Esophagus muscularis mucosa (tissue), 4 donors: ENCODE measurements at regions not wholly inside any gene's neighbourhood (a gene's known extent, or its start where the extent isn't known, plus 50 kb on each side); places are given as distances from the start of the nearest gene placed in this dataset.

Experiments
- DNase-seq: peaks from one replicate; pipeline ENCODE4 v3.0.0-alpha.2; 2017; ENCODE audit errors: extremely low spot score
- H3K27ac ChIP-seq, 4 donors: fragments of 200-600 bp; sonication (generic); replicated peaks in 1 of 4; 1 replicate in 3 of 4; 2 replicates in 1 of 4; pipeline ENCODE4 v1.5.1; 2016 to 2019; ENCODE audit warnings: mild to moderate bottlenecking in 1 of 4
- H3K27me3 ChIP-seq, 4 donors: fragments of 200-600 bp; sonication (generic); one replicate each; pipeline versions ENCODE4 v1.5.1 to v1.6.0; 2016 to 2019
- H3K36me3 ChIP-seq, 4 donors: fragments of 200-600 bp; sonication (generic); one replicate each; pipeline ENCODE4 v1.5.1; 2016 to 2019
- H3K4me1 ChIP-seq, 4 donors: fragments of 200-600 bp; sonication (generic); one replicate each; pipeline ENCODE4 v1.5.1; 2016 to 2019
- H3K4me3 ChIP-seq, 4 donors: fragments of 200-600 bp; sonication (generic); 1 replicate in 2 of 4; 2 replicates in 2 of 4; pipeline ENCODE4 v1.5.1; 2016 to 2019; ENCODE audit warnings: mild to moderate bottlenecking in 4 of 4, moderate library complexity in 1 of 4
- H3K9me3 ChIP-seq, 4 donors: fragments of 200-600 bp; sonication (generic); 1 replicate in 3 of 4; 2 replicates in 1 of 4; pipeline ENCODE4 v1.5.1; 2016 to 2019
- EP300 ChIP-seq: sonication (generic); formaldehyde crosslinking; IDR thresholded peaks from one replicate; pipeline ENCODE4 v1.6.1; 2017; ENCODE audit warnings: antibody characterized with exemption
- POLR2A ChIP-seq: fragments of 450-650 bp; IDR thresholded peaks from one replicate; pipeline ENCODE4 v1.6.1; 2017; ENCODE audit warnings: antibody characterized with exemption, moderate library complexity, mild to moderate bottlenecking, low read depth
- POLR2AphosphoS5 ChIP-seq, 2 donors: sonication (generic); formaldehyde crosslinking; IDR thresholded peaks; one replicate each; pipeline ENCODE4 v1.6.1; 2017; ENCODE audit warnings: antibody characterized with exemption in 2 of 2
- WGBS: methylation state at CpG from one replicate; pipeline ENCODE4 v1.1.5; 2018; 5-methylcytosine and 5-hydroxymethylcytosine counted together
- intact Hi-C: fragments of 100-400 bp; cut with DNase I; formaldehyde crosslinking; loops from one replicate; pipeline ENCODE4 v1.15.1; 2023
- TF ChIP-seq, protein P1 (sequence below), 3 experiments: fragments of 200-600 bp in 2 of 3; fragments of 450-650 bp in 1 of 3; sonication (generic) in 2 of 3; IDR thresholded peaks; one replicate each; pipeline ENCODE4 v1.5.1; 2017 to 2019; ENCODE audit warnings: antibody characterized with exemption in 3 of 3, mild to moderate bottlenecking in 2 of 3, moderate library complexity in 1 of 3

DNA sequence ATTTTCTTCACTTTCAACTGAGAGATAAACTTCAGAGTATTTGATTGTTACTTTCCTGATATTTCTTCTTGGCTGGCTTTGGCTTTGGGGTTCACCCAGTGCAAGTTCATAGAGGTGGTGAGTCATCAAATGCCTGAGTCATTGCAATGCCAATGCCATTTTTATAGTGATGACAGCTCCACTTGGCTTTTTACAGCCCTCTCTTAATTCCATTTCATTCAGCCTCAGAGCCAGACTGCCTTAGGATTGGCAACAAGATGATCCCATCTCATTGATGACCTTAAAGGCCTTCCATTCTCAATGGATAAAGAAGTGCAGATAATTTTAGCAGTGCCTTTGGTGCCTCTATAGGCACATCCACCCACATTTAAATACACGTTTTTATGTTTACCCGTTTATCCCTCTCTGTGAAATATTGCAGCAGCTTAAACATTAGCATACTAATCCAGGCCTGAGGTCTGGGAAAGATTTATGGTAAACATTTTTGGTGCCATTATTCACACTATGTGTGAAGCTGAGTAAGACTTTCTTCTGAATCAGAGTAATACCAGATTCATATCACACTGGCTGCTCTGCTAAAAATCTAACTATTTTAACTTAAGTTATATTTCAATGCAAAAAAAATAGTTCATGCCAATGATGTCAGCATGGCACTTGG is 88.9 kb upstream of the TYRP1 start:
- DNase-seq = no peak
- H3K9me3 ChIP-seq = no peaks in the 10 kb centered on the region
- intact Hi-C loops = no loop called here
- H3K4me3 ChIP-seq = no peak overlapping the region
- TF ChIP-seq EP300 = no peak
- no peak for TF ChIP-seq POLR2A
- TF ChIP-seq, protein P1, sequence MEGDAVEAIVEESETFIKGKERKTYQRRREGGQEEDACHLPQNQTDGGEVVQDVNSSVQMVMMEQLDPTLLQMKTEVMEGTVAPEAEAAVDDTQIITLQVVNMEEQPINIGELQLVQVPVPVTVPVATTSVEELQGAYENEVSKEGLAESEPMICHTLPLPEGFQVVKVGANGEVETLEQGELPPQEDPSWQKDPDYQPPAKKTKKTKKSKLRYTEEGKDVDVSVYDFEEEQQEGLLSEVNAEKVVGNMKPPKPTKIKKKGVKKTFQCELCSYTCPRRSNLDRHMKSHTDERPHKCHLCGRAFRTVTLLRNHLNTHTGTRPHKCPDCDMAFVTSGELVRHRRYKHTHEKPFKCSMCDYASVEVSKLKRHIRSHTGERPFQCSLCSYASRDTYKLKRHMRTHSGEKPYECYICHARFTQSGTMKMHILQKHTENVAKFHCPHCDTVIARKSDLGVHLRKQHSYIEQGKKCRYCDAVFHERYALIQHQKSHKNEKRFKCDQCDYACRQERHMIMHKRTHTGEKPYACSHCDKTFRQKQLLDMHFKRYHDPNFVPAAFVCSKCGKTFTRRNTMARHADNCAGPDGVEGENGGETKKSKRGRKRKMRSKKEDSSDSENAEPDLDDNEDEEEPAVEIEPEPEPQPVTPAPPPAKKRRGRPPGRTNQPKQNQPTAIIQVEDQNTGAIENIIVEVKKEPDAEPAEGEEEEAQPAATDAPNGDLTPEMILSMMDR (IDR thresholded peaks at IDR 0.05) = no peak
- TF ChIP-seq POLR2AphosphoS5 (IDR thresholded peaks at IDR 0.05) = no peak
- 75% methylated on average over 2 of the region's 2 CpGs for WGBS
- no peak overlapping the region for H3K27ac ChIP-seq
- peaks cover 0 to 8% (median 0%) of the 10 kb centered on the region in 4 donors for H3K4me1 ChIP-seq
- H3K36me3 ChIP-seq = no peaks in the 10 kb centered on the region
- no peaks in the 10 kb centered on the region for H3K27me3 ChIP-seq

DNA sequence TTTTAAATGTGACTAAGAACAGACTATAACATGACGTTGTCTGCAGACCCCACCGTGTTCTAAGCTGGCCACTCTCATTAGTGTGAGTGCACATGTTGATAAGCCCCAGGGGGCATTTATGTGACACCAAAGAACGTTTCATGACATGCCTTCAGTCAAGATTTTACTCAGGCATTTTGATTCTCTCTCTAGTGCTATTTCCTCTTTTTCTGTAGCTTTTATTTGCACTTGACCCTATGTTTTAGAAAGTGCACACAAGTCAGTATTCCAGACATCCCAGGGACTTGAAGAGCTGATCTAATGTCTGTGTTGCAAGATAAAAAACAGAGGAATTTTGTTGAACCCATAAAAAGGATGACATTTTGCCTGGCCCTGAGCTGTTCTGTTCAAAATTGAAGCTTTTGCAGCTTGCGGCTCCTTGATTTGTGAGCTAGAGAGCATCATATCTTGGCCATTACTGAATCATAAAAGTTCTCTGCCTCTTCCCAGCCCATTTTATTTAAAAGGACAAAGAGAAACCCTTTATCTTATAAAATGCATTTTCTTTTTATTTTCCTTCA is 80.9 kb upstream of the TYRP1 start:
- H3K27ac ChIP-seq = no peak overlapping the region
- no peak overlapping the region for H3K4me3 ChIP-seq
- intact Hi-C loops = no loop called here
- no peaks in the 10 kb centered on the region for H3K27me3 ChIP-seq
- DNase-seq = no peak
- H3K9me3 ChIP-seq = no peaks in the 10 kb centered on the region
- no peaks in the 10 kb centered on the region for H3K36me3 ChIP-seq
- TF ChIP-seq EP300 (no peak), POLR2AphosphoS5 (IDR thresholded peaks at IDR 0.05) (no peak), POLR2A (no peak)
- TF ChIP-seq, protein P1 (IDR thresholded peaks at IDR 0.05) = no peak
- H3K4me1 ChIP-seq = no peaks in the 10 kb centered on the region
- WGBS = 69% methylated on average over 4 of the region's 4 CpGs

DNA sequence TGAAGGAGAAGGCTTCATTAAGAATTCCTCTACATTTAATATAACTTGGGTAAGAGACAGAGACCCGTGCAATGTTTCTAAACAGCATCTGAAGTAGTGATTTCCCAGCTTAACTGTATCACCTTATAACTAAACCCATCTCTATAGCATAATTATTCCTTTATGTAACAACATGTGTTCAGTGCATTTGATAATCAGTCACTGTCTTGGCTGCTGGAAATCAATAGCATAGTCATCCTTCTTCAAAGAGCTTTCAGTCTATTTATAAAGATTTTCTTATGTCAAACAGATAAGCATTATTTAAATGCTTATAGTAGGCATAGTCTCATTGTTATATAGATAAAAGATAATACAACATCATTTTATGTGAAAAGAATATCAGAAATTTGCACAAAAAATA is 80.1 kb upstream of the TYRP1 start:
- no peak for DNase-seq
- Histone ChIP-seq H3K4me1 (no peaks in the 10 kb centered on the region), H3K4me3 (no peak overlapping the region), H3K36me3 (no peaks in the 10 kb centered on the region), H3K27me3 (no peaks in the 10 kb centered on the region), H3K9me3 (no peaks in the 10 kb centered on the region), H3K27ac (no peak overlapping the region)
- intact Hi-C loops = no loop called here
- TF ChIP-seq EP300 (no peak), POLR2A (no peak), POLR2AphosphoS5 (IDR thresholded peaks at IDR 0.05) (no peak)
- TF ChIP-seq, protein P1 (IDR thresholded peaks at IDR 0.05) = no peak
- WGBS = 57% methylated on average over 1 of the region's 1 CpG

DNA sequence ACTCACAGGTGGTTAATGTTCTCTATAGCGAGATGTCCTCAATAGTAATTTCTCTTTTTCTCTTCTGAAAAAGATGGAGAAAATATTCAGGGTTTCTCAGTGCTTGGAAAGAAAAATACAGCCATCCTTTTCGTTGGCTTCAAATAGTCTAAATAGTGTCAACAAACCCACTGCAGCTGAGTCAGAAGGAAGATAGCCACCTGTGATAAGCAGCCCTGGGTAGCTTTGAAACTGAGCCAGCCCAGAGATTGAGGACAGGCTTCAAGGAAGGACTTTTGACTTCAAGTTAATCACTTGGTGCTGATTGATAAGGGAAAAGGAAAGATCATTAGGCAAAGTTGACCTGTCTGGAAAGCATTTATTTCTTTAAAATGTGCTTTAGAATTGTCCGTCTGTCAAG is 78.7 kb upstream of the TYRP1 start:
- Histone ChIP-seq H3K4me1 (no peaks in the 10 kb centered on the region), H3K4me3 (no peak overlapping the region), H3K27me3 (no peaks in the 10 kb centered on the region), H3K36me3 (no peaks in the 10 kb centered on the region), H3K27ac (no peak overlapping the region), H3K9me3 (no peaks in the 10 kb centered on the region)
- intact Hi-C loops = no loop called here
- no peak for DNase-seq
- TF ChIP-seq, protein P1 (IDR thresholded peaks at IDR 0.05) = no peak
- no peak for TF ChIP-seq POLR2AphosphoS5 (IDR thresholded peaks at IDR 0.05)
- TF ChIP-seq EP300 = no peak
- no peak for TF ChIP-seq POLR2A
- WGBS = 69% methylated on average over 3 of the region's 3 CpGs

DNA sequence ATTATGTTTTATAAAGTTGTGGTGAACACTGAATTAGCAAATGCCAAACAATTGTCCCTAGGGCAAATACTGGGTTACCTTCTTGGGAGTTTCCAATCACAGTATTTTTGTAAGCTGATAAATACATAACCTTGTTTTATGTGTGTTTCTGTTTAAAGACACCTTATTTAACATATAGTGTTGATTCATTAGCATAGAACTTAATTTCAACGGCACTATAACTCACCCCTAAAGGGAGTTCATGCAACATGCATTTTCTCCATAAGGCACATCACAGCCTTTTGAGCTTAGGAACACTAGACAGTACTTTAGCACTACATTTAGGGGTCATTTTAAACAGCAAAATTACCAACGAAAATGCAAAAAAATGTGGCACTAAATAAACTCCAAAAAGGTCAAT is 74.2 kb upstream of the TYRP1 start:
- intact Hi-C loops = no loop called here

More for the DNA sequence above, 74.2 kb upstream of the TYRP1 start:
- no peak overlapping the region for H3K27ac ChIP-seq
- H3K4me3 ChIP-seq = no peak overlapping the region
- WGBS = 49% methylated on average over 2 of the region's 2 CpGs
- H3K36me3 ChIP-seq = no peaks in the 10 kb centered on the region
- DNase-seq = no peak
- H3K4me1 ChIP-seq = no peaks in the 10 kb centered on the region
- no peaks in the 10 kb centered on the region for H3K9me3 ChIP-seq
- TF ChIP-seq POLR2AphosphoS5 (IDR thresholded peaks at IDR 0.05) (no peak), EP300 (no peak), POLR2A (no peak)
- TF ChIP-seq, protein P1 (IDR thresholded peaks at IDR 0.05) = no peak
- no peaks in the 10 kb centered on the region for H3K27me3 ChIP-seq
